ENCODE measurements at regions not wholly inside any gene's neighbourhood (a gene's known extent, or its start where the extent isn't known, plus 50 kb on each side); places are given as distances from the start of the nearest gene placed in this dataset.

DNA sequence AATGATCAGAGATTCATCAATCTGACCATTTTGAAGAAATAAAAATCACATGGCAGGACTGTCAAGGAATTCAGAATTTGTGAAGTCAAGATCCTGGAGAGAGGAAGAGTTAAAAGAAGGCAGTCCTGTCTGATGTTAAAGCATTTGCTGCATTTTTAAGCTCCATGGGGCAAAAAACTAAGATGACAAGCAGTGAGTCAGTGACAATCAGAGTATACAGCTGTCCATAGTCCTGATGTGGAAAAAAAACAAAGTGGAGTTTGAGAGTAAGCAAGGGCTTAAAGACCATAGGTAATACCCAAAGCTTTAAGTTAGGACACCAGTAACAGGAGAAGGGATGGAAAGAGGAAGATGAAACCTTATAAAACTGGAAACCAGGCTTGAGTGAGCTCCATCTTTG is 412.7 kb upstream of the ANKRD30A start:
- BruUV-seq (replicated peaks), result no TSS peak
- no peaks in the 10 kb centered on the region for H3K4me1 ChIP-seq (replicated peaks; ENCODE audit: insufficient read depth)
- H3K9me2 ChIP-seq (ENCODE audit: insufficient read depth), result no peaks in the 10 kb centered on the region
- H3K79me2 ChIP-seq (ENCODE audit: low read depth), result no peaks in the 10 kb centered on the region
- no peaks in the 10 kb centered on the region for H3K27me3 ChIP-seq (ENCODE audit: insufficient read depth, low read depth)
- CTCF ChIA-PET, result no interaction called here
- no peak for DNase-seq
- H3K9me3 ChIP-seq (ENCODE audit: insufficient read depth, low read depth), result no peaks in the 10 kb centered on the region
- intact Hi-C loops (cut with micrococcal nuclease; ENCODE audit: unreplicated experiment), result no loop called here
- TF ChIP-seq EZH2 (IDR thresholded peaks at IDR 0.05; ENCODE audit: low read depth), result no peak
- TF ChIP-seq, protein P1, sequence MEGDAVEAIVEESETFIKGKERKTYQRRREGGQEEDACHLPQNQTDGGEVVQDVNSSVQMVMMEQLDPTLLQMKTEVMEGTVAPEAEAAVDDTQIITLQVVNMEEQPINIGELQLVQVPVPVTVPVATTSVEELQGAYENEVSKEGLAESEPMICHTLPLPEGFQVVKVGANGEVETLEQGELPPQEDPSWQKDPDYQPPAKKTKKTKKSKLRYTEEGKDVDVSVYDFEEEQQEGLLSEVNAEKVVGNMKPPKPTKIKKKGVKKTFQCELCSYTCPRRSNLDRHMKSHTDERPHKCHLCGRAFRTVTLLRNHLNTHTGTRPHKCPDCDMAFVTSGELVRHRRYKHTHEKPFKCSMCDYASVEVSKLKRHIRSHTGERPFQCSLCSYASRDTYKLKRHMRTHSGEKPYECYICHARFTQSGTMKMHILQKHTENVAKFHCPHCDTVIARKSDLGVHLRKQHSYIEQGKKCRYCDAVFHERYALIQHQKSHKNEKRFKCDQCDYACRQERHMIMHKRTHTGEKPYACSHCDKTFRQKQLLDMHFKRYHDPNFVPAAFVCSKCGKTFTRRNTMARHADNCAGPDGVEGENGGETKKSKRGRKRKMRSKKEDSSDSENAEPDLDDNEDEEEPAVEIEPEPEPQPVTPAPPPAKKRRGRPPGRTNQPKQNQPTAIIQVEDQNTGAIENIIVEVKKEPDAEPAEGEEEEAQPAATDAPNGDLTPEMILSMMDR (conservative IDR thresholded peaks at IDR 0.05), result no peak
- no peaks in the 10 kb centered on the region for H3F3A ChIP-seq (ENCODE audit: insufficient read depth, low read depth)
- H3K4me2 ChIP-seq, result no peak overlapping the region
- POLR2A ChIA-PET (ENCODE audit: unreplicated experiment), result no interaction called here
- no peak overlapping the region for H3K27ac ChIP-seq
- H3K36me3 ChIP-seq (ENCODE audit: low read depth), result no peaks in the 10 kb centered on the region
- H4K20me1 ChIP-seq (ENCODE audit: insufficient read depth), result no peaks in the 10 kb centered on the region
- no peak overlapping the region for H3K4me3 ChIP-seq
- H2AFZ ChIP-seq, result no peak overlapping the region

GRCh38 chr10:36711361-36711760 is 414.0 kb upstream of the ANKRD30A start:
- POLR2A ChIA-PET (ENCODE audit: unreplicated experiment), result no interaction called here
- H3K4me2 ChIP-seq, result no peak overlapping the region
- no peaks in the 10 kb centered on the region for H3K9me3 ChIP-seq (ENCODE audit: insufficient read depth, low read depth)
- H3K36me3 ChIP-seq (ENCODE audit: low read depth), result no peaks in the 10 kb centered on the region
- BruUV-seq (replicated peaks), result no TSS peak
- no peak overlapping the region for H2AFZ ChIP-seq
- H3K27ac ChIP-seq, result no peak overlapping the region
- no peaks in the 10 kb centered on the region for H3K4me1 ChIP-seq (replicated peaks; ENCODE audit: insufficient read depth)
- no peaks in the 10 kb centered on the region for H3K79me2 ChIP-seq (ENCODE audit: low read depth)
- DNase-seq, result no peak
- no peaks in the 10 kb centered on the region for H4K20me1 ChIP-seq (ENCODE audit: insufficient read depth)
- H3K27me3 ChIP-seq (ENCODE audit: insufficient read depth, low read depth), result no peaks in the 10 kb centered on the region
- H3F3A ChIP-seq (ENCODE audit: insufficient read depth, low read depth), result no peaks in the 10 kb centered on the region
- no peaks in the 10 kb centered on the region for H3K9me2 ChIP-seq (ENCODE audit: insufficient read depth)
- intact Hi-C loops (cut with micrococcal nuclease; ENCODE audit: unreplicated experiment), result no loop called here
- CTCF ChIA-PET, result no interaction called here
- TF ChIP-seq, protein P1 (conservative IDR thresholded peaks at IDR 0.05), result no peak
- no peak for TF ChIP-seq EZH2 (IDR thresholded peaks at IDR 0.05; ENCODE audit: low read depth)
- H3K4me3 ChIP-seq, result no peak overlapping the region

GRCh38 chr10:36704124-36704523 is 421.3 kb upstream of the ANKRD30A start:
- H3K27ac ChIP-seq, result no peak overlapping the region
- H3K36me3 ChIP-seq (ENCODE audit: low read depth), result no peaks in the 10 kb centered on the region
- no peak overlapping the region for H3K4me2 ChIP-seq
- ChIA-PET CTCF (no interaction called here), POLR2A (ENCODE audit: unreplicated experiment) (no interaction called here)
- TF ChIP-seq, protein P1 (conservative IDR thresholded peaks at IDR 0.05), result no peak
- no peak for TF ChIP-seq EZH2 (IDR thresholded peaks at IDR 0.05; ENCODE audit: low read depth)
- no peaks in the 10 kb centered on the region for H3K9me2 ChIP-seq (ENCODE audit: insufficient read depth)
- H3F3A ChIP-seq (ENCODE audit: insufficient read depth, low read depth), result no peaks in the 10 kb centered on the region
- no peaks in the 10 kb centered on the region for H3K27me3 ChIP-seq (ENCODE audit: insufficient read depth, low read depth)
- intact Hi-C loops (cut with micrococcal nuclease; ENCODE audit: unreplicated experiment), result no loop called here
- H3K79me2 ChIP-seq (ENCODE audit: low read depth), result no peaks in the 10 kb centered on the region
- H3K4me3 ChIP-seq, result no peak overlapping the region
- H3K4me1 ChIP-seq (replicated peaks; ENCODE audit: insufficient read depth), result no peaks in the 10 kb centered on the region
- no TSS peak for BruUV-seq (replicated peaks)
- no peak overlapping the region for H2AFZ ChIP-seq
- no peak for DNase-seq
- no peaks in the 10 kb centered on the region for H4K20me1 ChIP-seq (ENCODE audit: insufficient read depth)
- no peaks in the 10 kb centered on the region for H3K9me3 ChIP-seq (ENCODE audit: insufficient read depth, low read depth)
